Mucosa of rectum (tissue), 2 donors: ENCODE measurements at regions not wholly inside any gene's neighbourhood (a gene's known extent, or its start where the extent isn't known, plus 50 kb on each side); places are given as distances from the start of the nearest gene placed in this dataset.

Experiments used
- H3K27ac ChIP-seq, 2 donors: one replicate each; pipeline ENCODE4 v1.7.0; 2013; ENCODE audit warnings: inconsistent platforms in 2 of 2, low read depth in 2 of 2, low read length in 2 of 2
- H3K27me3 ChIP-seq, 2 donors: one replicate each; pipeline ENCODE4 v1.7.0; 2013; ENCODE audit warnings: low read length in 2 of 2; ENCODE audit not compliant: control insufficient read depth in 2 of 2, insufficient read depth in 2 of 2
- H3K36me3 ChIP-seq, 2 donors: one replicate each; pipeline ENCODE4 v1.7.0; 2013; ENCODE audit warnings: low read length in 2 of 2; ENCODE audit not compliant: control insufficient read depth in 2 of 2, insufficient read depth in 2 of 2
- H3K4me1 ChIP-seq, 2 donors: one replicate each; pipeline ENCODE4 v1.7.0; 2013; ENCODE audit warnings: low read length in 2 of 2, mild to moderate bottlenecking in 1 of 2; ENCODE audit not compliant: control insufficient read depth in 2 of 2, insufficient read depth in 2 of 2
- H3K4me3 ChIP-seq, 2 donors: one replicate each; pipeline ENCODE4 v1.7.0; 2013; ENCODE audit warnings: low read length in 2 of 2
- H3K9ac ChIP-seq, 2 donors: one replicate each; pipeline ENCODE4 v1.7.0; 2013; ENCODE audit warnings: low read length in 2 of 2, low read depth in 1 of 2, mild to moderate bottlenecking in 1 of 2
- H3K9me3 ChIP-seq, 2 donors: one replicate each; pipeline ENCODE4 v1.7.0; 2013; ENCODE audit warnings: low read length in 2 of 2; ENCODE audit not compliant: control insufficient read depth in 2 of 2
- donor health status: healthy.
- donor health status: Normal muscosa, but diverticular disease.

- Histone ChIP-seq H3K27me3 (no peaks in the 10 kb centered on the region), H3K9ac (no peak overlapping the region), H3K4me1 (no peaks in the 10 kb centered on the region), H3K9me3 (no peaks in the 10 kb centered on the region), H3K27ac (no peak overlapping the region), H3K4me3 (no peak overlapping the region), H3K36me3 (no peaks in the 10 kb centered on the region)
Measured at GRCh38 chr3:30945291-30945690, 50.8 kb upstream of the GADL1 start.

DNA sequence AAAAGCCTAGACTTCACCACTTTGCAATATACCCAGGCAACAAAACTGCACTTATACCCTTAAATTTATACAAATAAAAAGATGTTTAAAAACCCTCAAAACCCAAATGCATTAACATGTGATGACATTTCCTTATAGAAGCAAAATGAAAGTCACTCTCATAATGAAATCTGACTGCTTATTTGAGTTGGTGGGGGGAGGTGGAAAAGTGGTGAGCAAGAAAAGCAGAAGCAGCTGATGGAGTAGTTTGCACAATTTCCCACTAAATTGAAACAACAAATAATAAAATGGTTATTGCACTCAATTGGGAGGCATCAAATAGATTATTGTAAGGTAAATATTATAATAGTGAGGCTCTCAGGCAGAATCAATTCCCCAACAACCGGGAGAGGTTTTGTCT is 54.0 kb upstream of the GADL1 start:
- Histone ChIP-seq H3K27me3 (no peaks in the 10 kb centered on the region), H3K9ac (no peak overlapping the region), H3K36me3 (no peaks in the 10 kb centered on the region), H3K9me3 (no peaks in the 10 kb centered on the region), H3K4me1 (no peaks in the 10 kb centered on the region), H3K4me3 (no peak overlapping the region), H3K27ac (no peak overlapping the region)

GRCh38 chr3:30951826-30952225 is 57.4 kb upstream of the GADL1 start:
- Histone ChIP-seq H3K4me3 (no peak overlapping the region), H3K27ac (no peak overlapping the region), H3K36me3 (no peaks in the 10 kb centered on the region), H3K9me3 (no peaks in the 10 kb centered on the region), H3K4me1 (no peaks in the 10 kb centered on the region), H3K27me3 (no peaks in the 10 kb centered on the region), H3K9ac (no peak overlapping the region)

GRCh38 chr3:30952786-30953185 is 58.3 kb upstream of the GADL1 start:
- no peak overlapping the region for H3K4me3 ChIP-seq
- H3K4me1 ChIP-seq, result no peaks in the 10 kb centered on the region
- H3K9me3 ChIP-seq, result no peaks in the 10 kb centered on the region
- H3K36me3 ChIP-seq, result no peaks in the 10 kb centered on the region
- H3K9ac ChIP-seq, result no peak overlapping the region
- H3K27me3 ChIP-seq, result no peaks in the 10 kb centered on the region
- no peak overlapping the region for H3K27ac ChIP-seq

- no peaks in the 10 kb centered on the region for H3K36me3 ChIP-seq
- no peaks in the 10 kb centered on the region for H3K4me1 ChIP-seq
- H3K27me3 ChIP-seq, result no peaks in the 10 kb centered on the region
- no peak overlapping the region for H3K9ac ChIP-seq
- H3K27ac ChIP-seq, result no peak overlapping the region
- H3K9me3 ChIP-seq, result no peaks in the 10 kb centered on the region
- no peak overlapping the region for H3K4me3 ChIP-seq
Measured at GRCh38 chr3:30954426-30954825, 60.0 kb upstream of the GADL1 start.

GRCh38 chr3:30962084-30962483 is 67.6 kb upstream of the GADL1 start:
- peaks cover 0 to 3% of the 10 kb centered on the region in 2 donors for H3K27me3 ChIP-seq
- no peaks in the 10 kb centered on the region for H3K4me1 ChIP-seq
- H3K27ac ChIP-seq, result no peak overlapping the region
- H3K4me3 ChIP-seq, result no peak overlapping the region
- no peak overlapping the region for H3K9ac ChIP-seq
- no peaks in the 10 kb centered on the region for H3K36me3 ChIP-seq
- no peaks in the 10 kb centered on the region for H3K9me3 ChIP-seq

DNA sequence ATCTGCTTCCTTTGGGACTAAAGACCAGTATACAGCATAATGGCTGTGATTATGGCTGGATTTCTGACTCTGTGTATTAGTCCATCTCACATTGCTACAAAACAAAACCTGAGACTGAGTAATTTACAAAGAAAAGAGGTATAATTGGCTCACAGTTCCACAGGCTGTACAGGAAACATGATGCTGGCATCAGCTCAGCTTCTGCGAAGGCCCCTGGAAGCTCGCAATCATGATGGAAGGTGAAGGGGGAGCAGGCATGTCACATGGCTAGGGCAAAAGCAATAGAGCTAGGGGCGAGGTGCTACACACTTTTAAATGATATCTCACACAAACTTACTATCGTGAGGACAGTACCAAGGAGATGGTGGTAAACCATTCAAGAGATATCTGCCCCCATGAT is 68.0 kb upstream of the GADL1 start:
- no peak overlapping the region for H3K4me3 ChIP-seq
- H3K4me1 ChIP-seq, result no peaks in the 10 kb centered on the region
- H3K9me3 ChIP-seq, result no peaks in the 10 kb centered on the region
- no peak overlapping the region for H3K9ac ChIP-seq
- H3K27ac ChIP-seq, result no peak overlapping the region
- H3K36me3 ChIP-seq, result no peaks in the 10 kb centered on the region
- H3K27me3 ChIP-seq, result peaks cover 0 to 3% of the 10 kb centered on the region in 2 donors

- H3K36me3 ChIP-seq, result no peaks in the 10 kb centered on the region
Measured at GRCh38 chr3:30963223-30963722, 68.8 kb upstream of the GADL1 start.

DNA sequence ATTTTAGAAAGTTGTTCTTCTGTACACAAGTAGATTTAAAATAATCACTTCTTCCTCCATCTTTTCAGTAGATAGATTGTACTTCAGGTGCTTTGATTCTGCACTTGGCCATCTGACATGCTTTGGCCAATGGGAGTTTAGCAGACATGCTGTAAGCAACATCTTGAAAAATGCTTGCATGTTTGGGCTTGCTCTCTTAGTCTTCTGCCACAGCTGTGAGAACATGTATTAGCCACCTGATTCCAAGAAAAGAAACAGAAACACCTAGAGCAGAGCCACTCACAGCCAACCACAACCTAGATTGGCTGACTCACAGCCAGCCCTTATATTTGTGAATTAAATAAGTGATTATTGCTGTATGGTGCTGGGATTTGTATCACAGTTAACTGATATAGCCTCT is 70.2 kb upstream of the GADL1 start:
- no peak overlapping the region for H3K9ac ChIP-seq
- H3K9me3 ChIP-seq, result no peaks in the 10 kb centered on the region
- no peak overlapping the region for H3K4me3 ChIP-seq
- no peaks in the 10 kb centered on the region for H3K4me1 ChIP-seq
- H3K27me3 ChIP-seq, result peaks cover 0 to 3% of the 10 kb centered on the region in 2 donors
- H3K27ac ChIP-seq, result no peak overlapping the region
- no peaks in the 10 kb centered on the region for H3K36me3 ChIP-seq

More at GRCh38 chr3:30963223-30963722, 68.8 kb upstream of the GADL1 start:
- no peak overlapping the region for H3K4me3 ChIP-seq
- no peaks in the 10 kb centered on the region for H3K4me1 ChIP-seq
- H3K27ac ChIP-seq, result no peak overlapping the region
- no peaks in the 10 kb centered on the region for H3K9me3 ChIP-seq
- H3K27me3 ChIP-seq, result peaks cover 0 to 3% of the 10 kb centered on the region in 2 donors
- no peak overlapping the region for H3K9ac ChIP-seq

DNA sequence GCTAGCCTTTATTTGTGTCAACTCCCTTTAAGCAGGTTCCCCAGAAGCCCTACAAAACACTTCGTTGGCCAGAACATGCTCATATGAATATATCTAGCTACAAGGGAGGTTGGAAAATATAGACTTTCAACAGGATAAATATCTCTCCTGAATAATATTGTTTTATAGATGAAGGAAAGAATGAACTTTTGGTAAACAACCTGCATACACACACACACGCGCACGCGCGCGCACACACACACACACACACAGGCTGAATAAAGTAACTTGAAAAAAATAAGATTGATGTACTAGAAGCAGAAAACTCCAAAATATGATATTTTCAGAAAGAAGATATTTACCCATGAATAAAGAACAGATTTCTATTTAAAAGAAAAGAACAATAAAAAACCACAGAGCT is 72.4 kb upstream of the GADL1 start:
- no peaks in the 10 kb centered on the region for H3K9me3 ChIP-seq
- no peak overlapping the region for H3K9ac ChIP-seq
- H3K36me3 ChIP-seq, result no peaks in the 10 kb centered on the region
- no peaks in the 10 kb centered on the region for H3K4me1 ChIP-seq
- no peak overlapping the region for H3K27ac ChIP-seq
- peaks cover 0 to 3% of the 10 kb centered on the region in 2 donors for H3K27me3 ChIP-seq
- H3K4me3 ChIP-seq, result no peak overlapping the region

DNA sequence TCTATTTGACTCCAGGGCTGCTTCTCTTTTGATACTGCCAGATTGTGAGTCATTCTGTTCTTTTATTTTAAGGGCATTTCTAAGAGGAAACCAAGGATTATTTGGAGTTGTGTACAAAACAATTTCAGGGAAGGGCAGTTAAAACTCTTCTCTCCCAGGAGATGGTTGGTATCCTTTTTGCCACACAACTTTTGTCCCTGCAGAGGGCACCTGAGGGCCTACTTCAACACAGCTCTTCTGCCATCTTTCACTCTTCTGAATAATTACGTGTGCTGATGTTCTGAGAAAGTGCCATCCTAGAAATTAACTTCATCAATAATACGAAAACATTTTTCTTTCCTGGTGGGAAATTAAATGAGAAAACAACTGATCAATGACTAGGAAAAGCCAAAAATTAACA is 75.7 kb upstream of the GADL1 start:
- Histone ChIP-seq H3K9me3 (no peaks in the 10 kb centered on the region), H3K27ac (no peak overlapping the region), H3K4me3 (no peak overlapping the region), H3K9ac (no peak overlapping the region), H3K36me3 (no peaks in the 10 kb centered on the region), H3K4me1 (no peaks in the 10 kb centered on the region), H3K27me3 (no peaks in the 10 kb centered on the region)
